22Rv1 (cell line): ENCODE measurements at regions not wholly inside any gene's neighbourhood (a gene's known extent, or its start where the extent isn't known, plus 50 kb on each side); places are given as distances from the start of the nearest gene placed in this dataset.

Source experiments
- CTCF ChIP-seq: fragments of 450-650 bp; IDR thresholded peaks from 2 replicates; pipeline ENCODE4 v1.5.1; 2017; ENCODE audit warnings: mild to moderate bottlenecking
- ZFX ChIP-seq: fragments of 450-650 bp; IDR thresholded peaks from 2 replicates; pipeline ENCODE4 v1.6.1; 2017; ENCODE audit warnings: antibody characterized with exemption, borderline replicate concordance

DNA sequence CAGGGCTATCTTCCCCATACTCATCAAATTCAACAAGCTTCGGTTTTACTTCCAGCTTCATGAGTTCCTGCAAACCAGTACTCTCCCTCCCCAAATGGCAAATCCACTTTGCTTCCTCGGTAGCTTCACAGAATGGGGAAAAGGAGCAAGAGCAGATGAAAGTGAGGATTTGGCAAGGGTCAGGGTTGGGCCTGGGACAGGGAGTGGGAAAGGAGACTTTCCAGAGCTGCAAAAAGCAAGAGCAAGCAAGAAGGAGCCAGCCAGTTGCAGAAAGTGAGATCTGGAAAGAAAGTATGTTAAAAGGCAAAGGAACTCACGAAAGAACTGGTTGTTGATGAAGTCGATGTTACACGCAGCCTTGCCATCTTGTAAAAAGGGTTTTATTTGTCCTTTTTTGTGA lies 522.8 kb upstream of the TBX3 start:
- no peak for TF ChIP-seq CTCF
- TF ChIP-seq ZFX, result no peak
